ENCODE measurements at regions not wholly inside any gene's neighbourhood (a gene's known extent, or its start where the extent isn't known, plus 50 kb on each side); places are given as distances from the start of the nearest gene placed in this dataset.

- TF ChIP-seq POLR2AphosphoS5 (IDR thresholded peaks at IDR 0.05; ENCODE audit: low read depth, low read length): no peak
- no peak for TF ChIP-seq REST (IDR thresholded peaks at IDR 0.05; ENCODE audit: insufficient read depth in 1 of 2, low read depth in 2 of 2, low read length in 2 of 2)
- TF ChIP-seq SIN3A (IDR thresholded peaks at IDR 0.05; ENCODE audit: borderline replicate concordance, insufficient read depth, low read length): no peak
- no peak for TF ChIP-seq TAF1 (IDR thresholded peaks at IDR 0.05; ENCODE audit: borderline replicate concordance, insufficient read depth, low read length)
- no peak for TF ChIP-seq FOXP2 (optimal IDR thresholded peaks at IDR 0.05; ENCODE audit: borderline replicate concordance, extremely low read depth, extremely low read length, insufficient read depth)
Measured at GRCh38 chr13:73385848-73386247, 327.0 kb downstream of the KLF5 start.

Measured in PFSK-1 (cell line).